Heart left ventricle (tissue), 13 donors: ENCODE measurements at regions not wholly inside any gene's neighbourhood (a gene's known extent, or its start where the extent isn't known, plus 50 kb on each side); places are given as distances from the start of the nearest gene placed in this dataset.

ENCODE experiments used
- POLR2A ChIP-seq, 2 donors: fragments of 450-650 bp; IDR thresholded peaks; one replicate each; pipeline ENCODE4 v1.6.1; 2017; ENCODE audit warnings: antibody characterized with exemption in 2 of 2, mild to moderate bottlenecking in 2 of 2, moderate library complexity in 2 of 2
- TF ChIP-seq, protein P1 (sequence below), 12 donors: fragments of 200-600 bp; sonication (generic) in 4 of 12; IDR thresholded peaks; one replicate each; pipeline versions ENCODE4 v1.5.0 to v1.8.0; 2018 to 2022; ENCODE audit warnings: antibody characterized with exemption in 12 of 12, mild to moderate bottlenecking in 5 of 12
- donor health status: ischemic (EF 13 %, LVEDD 7.1; RV severe dilation, severe dysfunction).
- donor health status: DM: no; HTN: yes; CAD: no.
- donor health status: DM: no; HTN: no; CAD: no.
- donor health status: ischemic (EF 25% LVEDD 6.9; RV normal size, moderate dysfunction).
- donor health status: ischemic (EF 25% LVEDD 5.7; RV mildly dilated, moderate dysfunction).
- donor health status: ischemic (EF 35%, LVEDD 5.7; RV mildly dilated, moderate dysfunction).
- donor health status: nonischemic (EF 11% LVEDD 7.7; RV severe dilation, severe dysfunction).
- donor health status: DM: yes; HTN: yes; CAD: no.
- donor health status: PGD.
- donor health status: ischemic (EF 29% LVEDD 5.4; RV normal size, mild dysfunction).
- donor health status: nonischemic (EF 23%, LVEDD 6.1; RV moderate dilation, normal function).

DNA sequence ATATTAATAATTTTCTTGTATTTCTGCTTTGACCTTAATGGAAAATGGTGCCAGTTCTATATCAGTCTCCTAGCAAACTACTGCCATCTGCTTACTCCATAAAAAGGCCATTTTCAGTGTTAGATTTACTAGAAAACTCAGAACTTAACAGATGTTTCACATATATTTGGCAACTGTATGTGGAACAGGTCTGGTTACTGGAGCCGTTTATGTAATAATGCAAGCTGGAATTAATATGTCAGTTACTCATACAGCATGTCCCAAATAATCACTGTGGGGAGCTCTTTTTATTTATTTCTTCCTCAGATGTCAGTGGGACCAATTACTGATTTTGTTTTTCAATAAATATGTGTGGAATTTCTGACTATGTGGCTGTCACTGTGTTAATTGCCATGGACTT lies 1247.6 kb downstream of the CNTNAP5 start:
- TF ChIP-seq POLR2A (IDR thresholded peaks at IDR 0.05): no peak
- TF ChIP-seq, protein P1, sequence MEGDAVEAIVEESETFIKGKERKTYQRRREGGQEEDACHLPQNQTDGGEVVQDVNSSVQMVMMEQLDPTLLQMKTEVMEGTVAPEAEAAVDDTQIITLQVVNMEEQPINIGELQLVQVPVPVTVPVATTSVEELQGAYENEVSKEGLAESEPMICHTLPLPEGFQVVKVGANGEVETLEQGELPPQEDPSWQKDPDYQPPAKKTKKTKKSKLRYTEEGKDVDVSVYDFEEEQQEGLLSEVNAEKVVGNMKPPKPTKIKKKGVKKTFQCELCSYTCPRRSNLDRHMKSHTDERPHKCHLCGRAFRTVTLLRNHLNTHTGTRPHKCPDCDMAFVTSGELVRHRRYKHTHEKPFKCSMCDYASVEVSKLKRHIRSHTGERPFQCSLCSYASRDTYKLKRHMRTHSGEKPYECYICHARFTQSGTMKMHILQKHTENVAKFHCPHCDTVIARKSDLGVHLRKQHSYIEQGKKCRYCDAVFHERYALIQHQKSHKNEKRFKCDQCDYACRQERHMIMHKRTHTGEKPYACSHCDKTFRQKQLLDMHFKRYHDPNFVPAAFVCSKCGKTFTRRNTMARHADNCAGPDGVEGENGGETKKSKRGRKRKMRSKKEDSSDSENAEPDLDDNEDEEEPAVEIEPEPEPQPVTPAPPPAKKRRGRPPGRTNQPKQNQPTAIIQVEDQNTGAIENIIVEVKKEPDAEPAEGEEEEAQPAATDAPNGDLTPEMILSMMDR (IDR thresholded peaks at IDR 0.05): no peak
